ENCODE measurements at regions not wholly inside any gene's neighbourhood (a gene's known extent, or its start where the extent isn't known, plus 50 kb on each side); places are given as distances from the start of the nearest gene placed in this dataset.

GRCh38 chr13:43981091-43981490 is 101.4 kb downstream of the LACC1 start:
- RAD21 ChIA-PET (ENCODE audit: unreplicated experiment), result no interaction called here
- Histone ChIP-seq H4K20me1 (ENCODE audit: control insufficient read depth, insufficient read depth) (no peaks in the 10 kb centered on the region), H3K27ac (ENCODE audit: control insufficient read depth, insufficient read depth) (no peak overlapping the region), H3K36me3 (ENCODE audit: control insufficient read depth in 2 of 2, insufficient read depth in 2 of 2, low read length in 1 of 2) (no peaks in the 10 kb centered on the region), H3K4me3 (no peak overlapping the region), H3K9ac (ENCODE audit: control insufficient read depth, insufficient read depth, low read length) (no peak overlapping the region), H3K27me3 (replicated peaks in 1 of 2; ENCODE audit: control insufficient read depth in 2 of 2, insufficient read depth in 2 of 2, low read length in 1 of 2) (no peaks in the 10 kb centered on the region; a peak in 1 of 4 replicates), H3K79me2 (ENCODE audit: control insufficient read depth, insufficient read depth, low read length) (no peaks in the 10 kb centered on the region), H2AFZ (ENCODE audit: control insufficient read depth, low read depth, low read length) (no peak overlapping the region), H3K4me1 (ENCODE audit: control insufficient read depth, insufficient read depth, low read length) (no peaks in the 10 kb centered on the region), H3K9me3 (replicated peaks; ENCODE audit: control insufficient read depth, insufficient read depth, low read length) (no peaks in the 10 kb centered on the region), H3K4me2 (ENCODE audit: control insufficient read depth, insufficient read depth) (no peak overlapping the region)
- POLR2A ChIA-PET, result no interaction called here
- SMC1A ChIA-PET (ENCODE audit: uncharacterized antibody, unreplicated experiment), result no interaction called here
- ATAC-seq (no peak), FAIRE-seq (no peak), DNase-seq (ENCODE audit: low read depth, low spot score) (no peak)
- in situ Hi-C loops (cut with MboI) (no loop called here), intact Hi-C loops (cut with micrococcal nuclease; ENCODE audit: unreplicated experiment) (loop anchor here (5.0 kb wide), 1 partner anchor 74 kb away; no protein-coding TSS in a partner anchor)
- TF ChIP-seq CTCF (IDR thresholded peaks at IDR 0.05 in 2 of 3, conservative IDR thresholded peaks at IDR 0.05 in 1 of 3; ENCODE audit: control insufficient read depth in 2 of 3, extremely low read depth in 1 of 3, insufficient read depth in 1 of 3, low read depth in 3 of 3, low read length in 3 of 3) (0 out of 6 replicates have a peak, but pooled peaks have one; percentile 3 to 10 (median 4)), CBFB (IDR thresholded peaks at IDR 0.05; ENCODE audit: low read depth) (no peak), RAD21 (IDR thresholded peaks at IDR 0.05; ENCODE audit: insufficient read depth, low read depth, low read length) (peak; percentile 28; the same call in 1 of the 2 replicates), PAX5 (IDR thresholded peaks at IDR 0.05; ENCODE audit: borderline replicate concordance, low read depth, low read length) (no peak)
- CTCF ChIA-PET, result no interaction called here
- WGBS (ENCODE audit: insufficient coverage, insufficient replicate concordance, low lambda C conversion rate, missing lambda C conversion rate), result 69% methylated on average over 5 of the region's 5 CpGs
- no TSS peak for BruUV-seq (replicated peaks)

- in situ Hi-C loops (cut with MboI) (no loop called here), intact Hi-C loops (cut with micrococcal nuclease; ENCODE audit: unreplicated experiment) (loop anchor here (5.0 kb wide), 1 partner anchor 74 kb away; no protein-coding TSS in a partner anchor)
- no TSS peak for BruUV-seq (replicated peaks)
- H3K36me3 ChIP-seq (ENCODE audit: control insufficient read depth in 2 of 2, insufficient read depth in 2 of 2, low read length in 1 of 2), result no peaks in the 10 kb centered on the region
- SMC1A ChIA-PET (ENCODE audit: uncharacterized antibody, unreplicated experiment), result no interaction called here
- WGBS (ENCODE audit: insufficient coverage, insufficient replicate concordance, low lambda C conversion rate, missing lambda C conversion rate), result 20% methylated on average over 3 of the region's 3 CpGs
- RAD21 ChIA-PET (ENCODE audit: unreplicated experiment), result no interaction called here
- no peak for FAIRE-seq
- CTCF ChIA-PET, result no interaction called here
- no peaks in the 10 kb centered on the region for H3K9me3 ChIP-seq (replicated peaks; ENCODE audit: control insufficient read depth, insufficient read depth, low read length)
- no peaks in the 10 kb centered on the region; a peak in 1 of 4 replicates for H3K27me3 ChIP-seq (replicated peaks in 1 of 2; ENCODE audit: control insufficient read depth in 2 of 2, insufficient read depth in 2 of 2, low read length in 1 of 2)
- no peak overlapping the region for H3K9ac ChIP-seq (ENCODE audit: control insufficient read depth, insufficient read depth, low read length)
- POLR2A ChIA-PET, result no interaction called here
- no peaks in the 10 kb centered on the region for H3K79me2 ChIP-seq (ENCODE audit: control insufficient read depth, insufficient read depth, low read length)
- DNase-seq (ENCODE audit: low read depth, low spot score), result no peak
- no peak overlapping the region for H3K4me2 ChIP-seq (ENCODE audit: control insufficient read depth, insufficient read depth)
- no peak overlapping the region for H3K27ac ChIP-seq (ENCODE audit: control insufficient read depth, insufficient read depth)
- no peak for ATAC-seq
- H3K4me1 ChIP-seq (ENCODE audit: control insufficient read depth, insufficient read depth, low read length), result no peaks in the 10 kb centered on the region
- no peak overlapping the region for H3K4me3 ChIP-seq
- no peak overlapping the region for H2AFZ ChIP-seq (ENCODE audit: control insufficient read depth, low read depth, low read length)
- no peaks in the 10 kb centered on the region for H4K20me1 ChIP-seq (ENCODE audit: control insufficient read depth, insufficient read depth)
- TF ChIP-seq HCFC1 (IDR thresholded peaks at IDR 0.05; ENCODE audit: low read length) (no peak), NRF1 (conservative IDR thresholded peaks at IDR 0.05; ENCODE audit: low read depth, low read length) (no peak), CTCF (IDR thresholded peaks at IDR 0.05 in 2 of 3, conservative IDR thresholded peaks at IDR 0.05 in 1 of 3; ENCODE audit: control insufficient read depth in 2 of 3, extremely low read depth in 1 of 3, insufficient read depth in 1 of 3, low read depth in 3 of 3, low read length in 3 of 3) (no peak), STAT1 (conservative IDR thresholded peaks at IDR 0.05) (no peak), BRCA1 (IDR thresholded peaks at IDR 0.05; ENCODE audit: low read depth, low read length) (no peak), RELB (IDR thresholded peaks at IDR 0.05; ENCODE audit: low read depth) (no peak)
Measured at GRCh38 chr13:43981512-43982301, 102.0 kb downstream of the LACC1 start.

All from GM12878 (cell line).